ENCODE measurements at regions not wholly inside any gene's neighbourhood (a gene's known extent, or its start where the extent isn't known, plus 50 kb on each side); places are given as distances from the start of the nearest gene placed in this dataset.

DNA sequence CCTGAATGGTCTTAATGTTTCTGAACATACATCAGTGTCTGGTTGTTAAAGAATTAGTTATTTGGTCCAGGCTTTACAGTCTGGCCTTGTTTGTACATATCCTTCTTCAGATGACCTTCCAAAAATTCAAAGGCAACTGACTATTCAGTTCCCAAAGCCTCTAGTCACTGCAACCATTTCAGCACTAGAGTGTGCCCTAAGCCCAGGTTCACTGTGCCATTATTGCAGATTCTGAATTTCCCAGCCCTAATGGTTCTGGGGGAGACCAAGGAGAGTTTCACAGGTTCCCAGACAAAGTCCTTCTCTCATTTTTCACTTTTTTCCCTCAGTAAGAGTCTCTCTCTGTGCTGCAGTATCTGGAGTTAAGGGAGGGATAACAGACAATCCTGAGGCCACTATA lies 235.8 kb downstream of the TRAM1L1 start:
- DNase-seq, result no peak
- Histone ChIP-seq H3K4me3 (no peak overlapping the region), H3K9me3 (peaks cover 0 to 6% (median 0%) of the 10 kb centered on the region in 8 donors), H3K4me1 (no peaks in the 10 kb centered on the region), H3K27ac (no peak overlapping the region), H3K36me3 (no peaks in the 10 kb centered on the region), H3K27me3 (replicated peaks in 1 of 7) (no peaks in the 10 kb centered on the region)
- intact Hi-C loops (cut with DNase I; ENCODE audit: low total_unique reads), result no loop called here
- TF ChIP-seq POLR2AphosphoS5 (IDR thresholded peaks at IDR 0.05), result no peak
- no peak for TF ChIP-seq CTCF (IDR thresholded peaks at IDR 0.05 in 8 of 11, conservative IDR thresholded peaks at IDR 0.05 in 3 of 11)
- no peak for TF ChIP-seq POLR2A (IDR thresholded peaks at IDR 0.05)

GRCh38 chr4:116847616-116848015 lies 237.8 kb downstream of the TRAM1L1 start:
- no peaks in the 10 kb centered on the region for H3K36me3 ChIP-seq
- no peaks in the 10 kb centered on the region for H3K4me1 ChIP-seq
- 86 to 93% (median 88%) methylated on average over 2 of the region's 2 CpGs for WGBS, 5 donors
- H3K27ac ChIP-seq, result no peak overlapping the region
- peaks cover 0 to 6% (median 0%) of the 10 kb centered on the region in 8 donors for H3K9me3 ChIP-seq
- intact Hi-C loops (cut with DNase I; ENCODE audit: low total_unique reads), result no loop called here
- H3K27me3 ChIP-seq (replicated peaks in 1 of 7), result no peaks in the 10 kb centered on the region
- no peak for DNase-seq
- no peak overlapping the region for H3K4me3 ChIP-seq
- TF ChIP-seq POLR2A (IDR thresholded peaks at IDR 0.05) (no peak), POLR2AphosphoS5 (IDR thresholded peaks at IDR 0.05) (no peak), CTCF (IDR thresholded peaks at IDR 0.05 in 8 of 11, conservative IDR thresholded peaks at IDR 0.05 in 3 of 11) (no peak)

GRCh38 chr4:116839826-116840225 lies 245.6 kb downstream of the TRAM1L1 start:
- Histone ChIP-seq H3K4me1 (no peaks in the 10 kb centered on the region), H3K27ac (no peak overlapping the region), H3K27me3 (replicated peaks in 1 of 7) (no peaks in the 10 kb centered on the region), H3K4me3 (no peak overlapping the region), H3K9me3 (peaks cover 0 to 4% (median 0%) of the 10 kb centered on the region in 8 donors), H3K36me3 (no peaks in the 10 kb centered on the region)
- TF ChIP-seq CTCF (IDR thresholded peaks at IDR 0.05 in 8 of 11, conservative IDR thresholded peaks at IDR 0.05 in 3 of 11) (no peak), POLR2A (IDR thresholded peaks at IDR 0.05) (no peak), POLR2AphosphoS5 (IDR thresholded peaks at IDR 0.05) (no peak)
- intact Hi-C loops (cut with DNase I; ENCODE audit: low total_unique reads), result no loop called here
- 60 to 73% (median 67%) methylated on average over 5 of the region's 5 CpGs for WGBS, 5 donors
- no peak for DNase-seq

- Histone ChIP-seq H3K9me3 (peaks cover 0 to 7% (median 2%) of the 10 kb centered on the region in 8 donors), H3K36me3 (no peaks in the 10 kb centered on the region), H3K4me1 (no peaks in the 10 kb centered on the region), H3K4me3 (no peak overlapping the region), H3K27me3 (replicated peaks in 1 of 7) (no peaks in the 10 kb centered on the region), H3K27ac (no peak overlapping the region)
- no peak for DNase-seq
- 83 to 90% (median 88%) methylated on average over 4 of the region's 4 CpGs for WGBS, 5 donors
- TF ChIP-seq POLR2AphosphoS5 (IDR thresholded peaks at IDR 0.05) (no peak), CTCF (IDR thresholded peaks at IDR 0.05 in 8 of 11, conservative IDR thresholded peaks at IDR 0.05 in 3 of 11) (no peak), POLR2A (IDR thresholded peaks at IDR 0.05) (no peak)
- intact Hi-C loops (cut with DNase I; ENCODE audit: low total_unique reads), result no loop called here
These were observed 246.8 kb downstream of the TRAM1L1 start for GRCh38 chr4:116838609-116839008.
